Esophagus squamous epithelium (tissue), 4 donors: ENCODE measurements at regions not wholly inside any gene's neighbourhood (a gene's known extent, or its start where the extent isn't known, plus 50 kb on each side); places are given as distances from the start of the nearest gene placed in this dataset.

Experiments used
- CTCF ChIP-seq, 6 experiments: fragments of 450-650 bp in 4 of 6; fragments of 200-600 bp in 2 of 6; sonication (generic) in 2 of 6; IDR thresholded peaks; one replicate each; pipeline ENCODE4 v1.5.1; 2016 to 2019; ENCODE audit warnings: antibody characterized with exemption in 6 of 6, mild to moderate bottlenecking in 4 of 6, moderate library complexity in 4 of 6
- POLR2A ChIP-seq, 4 donors: fragments of 450-650 bp; IDR thresholded peaks; one replicate each; pipeline ENCODE4 v1.6.1; 2017; ENCODE audit warnings: antibody characterized with exemption in 4 of 4, mild to moderate bottlenecking in 4 of 4, moderate library complexity in 3 of 4

DNA sequence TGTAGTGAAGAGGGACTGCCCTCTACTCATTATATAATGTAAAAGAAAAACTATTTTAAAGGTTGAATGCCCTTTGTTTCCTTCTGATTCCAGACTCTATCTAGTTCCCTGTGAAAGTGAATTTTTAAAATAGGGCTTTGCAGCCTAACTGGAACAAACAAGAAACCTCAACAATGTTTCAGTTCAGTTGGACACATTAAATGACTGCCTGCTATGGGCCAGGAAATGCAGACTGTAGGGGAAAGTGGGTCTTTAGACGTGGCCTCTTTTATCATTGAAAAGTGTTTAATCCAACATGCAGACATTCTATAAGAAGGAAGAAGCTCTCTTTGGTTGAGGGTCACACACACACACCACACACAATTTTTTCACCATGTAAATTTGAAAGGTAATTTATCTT lies 289.1 kb downstream of the ICE1 start:
- TF ChIP-seq CTCF (IDR thresholded peaks at IDR 0.05) (no peak), POLR2A (IDR thresholded peaks at IDR 0.05) (no peak)
